ENCODE measurements at regions not wholly inside any gene's neighbourhood (a gene's known extent, or its start where the extent isn't known, plus 50 kb on each side); places are given as distances from the start of the nearest gene placed in this dataset.

- H3K4me1 Mint-ChIP-seq (ENCODE audit: low read depth, unreplicated experiment): no peaks in the 10 kb centered on the region
- Histone ChIP-seq H3K27me3 (ENCODE audit: insufficient read depth, low read length) (no peaks in the 10 kb centered on the region), H3K9ac (ENCODE audit: low read length) (no peak overlapping the region), H3K36me3 (ENCODE audit: insufficient read depth, low read length) (no peaks in the 10 kb centered on the region), H3K4me2 (ENCODE audit: low read length) (no peak overlapping the region), H3K79me2 (ENCODE audit: insufficient read depth, low read length) (no peaks in the 10 kb centered on the region), H3K9me3 (ENCODE audit: insufficient read depth, low read depth, low read length) (no peaks in the 10 kb centered on the region), H2AFZ (ENCODE audit: low read depth, low read length) (no peak overlapping the region), H3K27ac (ENCODE audit: low read depth, low read length) (no peak overlapping the region), H3K4me1 (ENCODE audit: insufficient read depth, low read length) (no peaks in the 10 kb centered on the region), H4K20me1 (ENCODE audit: insufficient read depth, low read length) (no peaks in the 10 kb centered on the region), H3K4me3 (ENCODE audit: insufficient read depth, low read depth, low read length) (no peak overlapping the region)
- H3K9me3 Mint-ChIP-seq (ENCODE audit: unreplicated experiment): peaks cover 6% of the 10 kb centered on the region
- DNase-seq (ENCODE audit: low read depth) (no peak), FAIRE-seq (no peak)
- H3K4me3 Mint-ChIP-seq (ENCODE audit: unreplicated experiment): no peak overlapping the region
- H3K27me3 Mint-ChIP-seq (ENCODE audit: low read depth, unreplicated experiment): no peaks in the 10 kb centered on the region
- H3K27ac Mint-ChIP-seq (ENCODE audit: unreplicated experiment): no peak overlapping the region
- H3K36me3 Mint-ChIP-seq (ENCODE audit: low read depth, unreplicated experiment): no peaks in the 10 kb centered on the region
- TF ChIP-seq EZH2 (IDR thresholded peaks at IDR 0.05; ENCODE audit: insufficient read depth, low read length) (no peak), CTCF (IDR thresholded peaks at IDR 0.05; ENCODE audit: insufficient read depth, low read depth, low read length) (no peak)
Measured at GRCh38 chr12:91654087-91654486, 471.5 kb upstream of the DCN start.

GRCh38 chr12:91651728-91652127 is 469.1 kb upstream of the DCN start:
- Mint-ChIP-seq H3K27me3 (ENCODE audit: low read depth, unreplicated experiment) (no peaks in the 10 kb centered on the region), H3K27ac (ENCODE audit: unreplicated experiment) (no peak overlapping the region), H3K9me3 (ENCODE audit: unreplicated experiment) (peaks cover 6% of the 10 kb centered on the region), H3K4me1 (ENCODE audit: low read depth, unreplicated experiment) (no peaks in the 10 kb centered on the region), H3K4me3 (ENCODE audit: unreplicated experiment) (no peak overlapping the region), H3K36me3 (ENCODE audit: low read depth, unreplicated experiment) (no peaks in the 10 kb centered on the region)
- H3K4me1 ChIP-seq (ENCODE audit: insufficient read depth, low read length): no peaks in the 10 kb centered on the region
- DNase-seq (ENCODE audit: low read depth): no peak
- TF ChIP-seq EZH2 (IDR thresholded peaks at IDR 0.05; ENCODE audit: insufficient read depth, low read length) (no peak), CTCF (IDR thresholded peaks at IDR 0.05; ENCODE audit: insufficient read depth, low read depth, low read length) (no peak)
- no peaks in the 10 kb centered on the region for H4K20me1 ChIP-seq (ENCODE audit: insufficient read depth, low read length)
- no peaks in the 10 kb centered on the region for H3K79me2 ChIP-seq (ENCODE audit: insufficient read depth, low read length)
- no peaks in the 10 kb centered on the region for H3K36me3 ChIP-seq (ENCODE audit: insufficient read depth, low read length)
- H2AFZ ChIP-seq (ENCODE audit: low read depth, low read length): no peak overlapping the region
- H3K4me2 ChIP-seq (ENCODE audit: low read length): no peak overlapping the region
- no peak overlapping the region for H3K27ac ChIP-seq (ENCODE audit: low read depth, low read length)
- H3K9me3 ChIP-seq (ENCODE audit: insufficient read depth, low read depth, low read length): no peaks in the 10 kb centered on the region
- no peak for FAIRE-seq
- H3K27me3 ChIP-seq (ENCODE audit: insufficient read depth, low read length): no peaks in the 10 kb centered on the region
- H3K4me3 ChIP-seq (ENCODE audit: insufficient read depth, low read depth, low read length): no peak overlapping the region
- H3K9ac ChIP-seq (ENCODE audit: low read length): no peak overlapping the region

- Histone ChIP-seq H3K79me2 (ENCODE audit: insufficient read depth, low read length) (no peaks in the 10 kb centered on the region), H3K27ac (ENCODE audit: low read depth, low read length) (no peak overlapping the region), H2AFZ (ENCODE audit: low read depth, low read length) (no peak overlapping the region), H3K4me2 (ENCODE audit: low read length) (no peak overlapping the region), H3K36me3 (ENCODE audit: insufficient read depth, low read length) (no peaks in the 10 kb centered on the region), H3K9me3 (ENCODE audit: insufficient read depth, low read depth, low read length) (no peaks in the 10 kb centered on the region), H3K9ac (ENCODE audit: low read length) (no peak overlapping the region), H3K4me3 (ENCODE audit: insufficient read depth, low read depth, low read length) (no peak overlapping the region), H4K20me1 (ENCODE audit: insufficient read depth, low read length) (no peaks in the 10 kb centered on the region), H3K4me1 (ENCODE audit: insufficient read depth, low read length) (no peaks in the 10 kb centered on the region), H3K27me3 (ENCODE audit: insufficient read depth, low read length) (no peaks in the 10 kb centered on the region)
- TF ChIP-seq CTCF (IDR thresholded peaks at IDR 0.05; ENCODE audit: insufficient read depth, low read depth, low read length): no peak
- no peak for TF ChIP-seq EZH2 (IDR thresholded peaks at IDR 0.05; ENCODE audit: insufficient read depth, low read length)
- FAIRE-seq (no peak), DNase-seq (ENCODE audit: low read depth) (no peak)
- Mint-ChIP-seq H3K36me3 (ENCODE audit: low read depth, unreplicated experiment) (no peaks in the 10 kb centered on the region), H3K27me3 (ENCODE audit: low read depth, unreplicated experiment) (no peaks in the 10 kb centered on the region), H3K4me3 (ENCODE audit: unreplicated experiment) (no peak overlapping the region), H3K9me3 (ENCODE audit: unreplicated experiment) (no peaks in the 10 kb centered on the region), H3K4me1 (ENCODE audit: low read depth, unreplicated experiment) (no peaks in the 10 kb centered on the region), H3K27ac (ENCODE audit: unreplicated experiment) (no peak overlapping the region)
Measured at GRCh38 chr12:91643763-91644162, 461.1 kb upstream of the DCN start.
